ENCODE measurements at regions not wholly inside any gene's neighbourhood (a gene's known extent, or its start where the extent isn't known, plus 50 kb on each side); places are given as distances from the start of the nearest gene placed in this dataset.

GRCh38 chr2:228709788-228710371, 528.4 kb upstream of the SPHKAP start:
- Histone ChIP-seq H3K4me2 (ENCODE audit: extremely low read depth, insufficient read depth, low read length) (no peak overlapping the region), H4K20me1 (ENCODE audit: control insufficient read depth, extremely low read depth, insufficient read depth, low read length) (no peaks in the 10 kb centered on the region), H2AFZ (ENCODE audit: low read length) (no peak overlapping the region), H3K4me3 (replicated peaks in 1 of 4; ENCODE audit: control extremely low read depth in 1 of 4, insufficient read depth in 1 of 4, low read depth in 3 of 4, low read length in 4 of 4) (no peak overlapping the region), H3K9me3 (ENCODE audit: control insufficient read depth, insufficient read depth, low read depth, low read length) (no peaks in the 10 kb centered on the region), H3K27me3 (ENCODE audit: control insufficient read depth, insufficient read depth, low read length) (no peaks in the 10 kb centered on the region), H3K4me1 (ENCODE audit: control insufficient read depth, extremely low read depth, insufficient read depth, low read length) (no peaks in the 10 kb centered on the region), H3K27ac (ENCODE audit: insufficient read depth, low read length) (no peak overlapping the region), H3K36me3 (ENCODE audit: control insufficient read depth, insufficient read depth, low read length) (no peaks in the 10 kb centered on the region), H3K79me2 (ENCODE audit: control insufficient read depth, insufficient read depth, low read length) (no peaks in the 10 kb centered on the region), H3K9ac (ENCODE audit: insufficient read depth, low read length) (no peak overlapping the region)
- DNase-seq (ENCODE audit: low read depth in 2 of 2), result no peak
- TF ChIP-seq CTCF (conservative IDR thresholded peaks at IDR 0.05 in 1 of 2, IDR thresholded peaks at IDR 0.05 in 1 of 2; ENCODE audit: low read depth in 1 of 2, low read length in 2 of 2) (no peak), EZH2 (IDR thresholded peaks at IDR 0.05; ENCODE audit: low read length, missing control alignments) (no peak)

GRCh38 chr2:228707846-228708245, 526.4 kb upstream of the SPHKAP start:
- Histone ChIP-seq H3K27me3 (ENCODE audit: control insufficient read depth, insufficient read depth, low read length) (no peaks in the 10 kb centered on the region), H3K36me3 (ENCODE audit: control insufficient read depth, insufficient read depth, low read length) (no peaks in the 10 kb centered on the region), H3K4me1 (ENCODE audit: control insufficient read depth, extremely low read depth, insufficient read depth, low read length) (no peaks in the 10 kb centered on the region), H3K4me3 (replicated peaks in 1 of 4; ENCODE audit: control extremely low read depth in 1 of 4, insufficient read depth in 1 of 4, low read depth in 3 of 4, low read length in 4 of 4) (no peak overlapping the region), H3K4me2 (ENCODE audit: extremely low read depth, insufficient read depth, low read length) (no peak overlapping the region), H3K27ac (ENCODE audit: insufficient read depth, low read length) (no peak overlapping the region), H3K9ac (ENCODE audit: insufficient read depth, low read length) (no peak overlapping the region), H3K79me2 (ENCODE audit: control insufficient read depth, insufficient read depth, low read length) (no peaks in the 10 kb centered on the region), H4K20me1 (ENCODE audit: control insufficient read depth, extremely low read depth, insufficient read depth, low read length) (no peaks in the 10 kb centered on the region), H2AFZ (ENCODE audit: low read length) (no peak overlapping the region), H3K9me3 (ENCODE audit: control insufficient read depth, insufficient read depth, low read depth, low read length) (no peaks in the 10 kb centered on the region)
- no peak for DNase-seq (ENCODE audit: low read depth in 2 of 2)
- TF ChIP-seq EZH2 (IDR thresholded peaks at IDR 0.05; ENCODE audit: low read length, missing control alignments) (no peak), CTCF (conservative IDR thresholded peaks at IDR 0.05 in 1 of 2, IDR thresholded peaks at IDR 0.05 in 1 of 2; ENCODE audit: low read depth in 1 of 2, low read length in 2 of 2) (no peak)

- DNase-seq (ENCODE audit: low read depth in 2 of 2), result no peak
- no peak overlapping the region for H3K27ac ChIP-seq (ENCODE audit: insufficient read depth, low read length)
- H3K36me3 ChIP-seq (ENCODE audit: control insufficient read depth, insufficient read depth, low read length), result no peaks in the 10 kb centered on the region
- H3K79me2 ChIP-seq (ENCODE audit: control insufficient read depth, insufficient read depth, low read length), result no peaks in the 10 kb centered on the region
- no peaks in the 10 kb centered on the region for H3K27me3 ChIP-seq (ENCODE audit: control insufficient read depth, insufficient read depth, low read length)
- H3K9me3 ChIP-seq (ENCODE audit: control insufficient read depth, insufficient read depth, low read depth, low read length), result no peaks in the 10 kb centered on the region
- H3K4me2 ChIP-seq (ENCODE audit: extremely low read depth, insufficient read depth, low read length), result no peak overlapping the region
- no peak overlapping the region for H3K4me3 ChIP-seq (replicated peaks in 1 of 4; ENCODE audit: control extremely low read depth in 1 of 4, insufficient read depth in 1 of 4, low read depth in 3 of 4, low read length in 4 of 4)
- no peak overlapping the region for H2AFZ ChIP-seq (ENCODE audit: low read length)
- H3K4me1 ChIP-seq (ENCODE audit: control insufficient read depth, extremely low read depth, insufficient read depth, low read length), result no peaks in the 10 kb centered on the region
- TF ChIP-seq EZH2 (IDR thresholded peaks at IDR 0.05; ENCODE audit: low read length, missing control alignments), result no peak
- TF ChIP-seq CTCF (conservative IDR thresholded peaks at IDR 0.05 in 1 of 2, IDR thresholded peaks at IDR 0.05 in 1 of 2; ENCODE audit: low read depth in 1 of 2, low read length in 2 of 2), result no peak
- H3K9ac ChIP-seq (ENCODE audit: insufficient read depth, low read length), result no peak overlapping the region
- H4K20me1 ChIP-seq (ENCODE audit: control insufficient read depth, extremely low read depth, insufficient read depth, low read length), result no peaks in the 10 kb centered on the region
These were observed 523.8 kb upstream of the SPHKAP start for GRCh38 chr2:228705318-228705717.
